BLaER1 treated with 17β-estradiol and CSF1 and Interleukin-3, amounts not matched to agents 10 nM and 100 nM (cell line): ENCODE measurements at regions not wholly inside any gene's neighbourhood (a gene's known extent, or its start where the extent isn't known, plus 50 kb on each side); places are given as distances from the start of the nearest gene placed in this dataset.
A peak's percentile ranks its signal among the peaks of the same experiment; 100 is the strongest.

ENCODE experiments used
- H3K27ac ChIP-seq, 11 experiments: shearing (Covaris generic); formaldehyde crosslinking; 2 replicates each; pipeline ENCODE4 v1.8.1; 2022
- H3K27me3 ChIP-seq, 11 experiments: shearing (Covaris generic); formaldehyde crosslinking; 2 replicates each; pipeline ENCODE4 v1.8.1; 2022
- H3K36me3 ChIP-seq, 11 experiments: shearing (Covaris generic); formaldehyde crosslinking; 2 replicates each; pipeline ENCODE4 v1.8.1; 2022
- H3K4me1 ChIP-seq, 10 experiments: shearing (Covaris generic); formaldehyde crosslinking; 2 replicates each; pipeline ENCODE4 v1.8.1; 2022
- H3K4me2 ChIP-seq, 11 experiments: shearing (Covaris generic); formaldehyde crosslinking; 2 replicates each; pipeline ENCODE4 v1.8.1; 2022
- H3K4me3 ChIP-seq, 10 experiments: shearing (Covaris generic); formaldehyde crosslinking; 2 replicates each; pipeline ENCODE4 v1.8.1; 2022
- H3K9ac ChIP-seq, 11 experiments: shearing (Covaris generic); formaldehyde crosslinking; 2 replicates each; pipeline ENCODE4 v1.8.1; 2022
- H3K9me3 ChIP-seq, 11 experiments: shearing (Covaris generic); formaldehyde crosslinking; replicated peaks in 1 of 11; 2 replicates each; pipeline ENCODE4 v1.8.1; 2022
- H4K20me1 ChIP-seq, 11 experiments: shearing (Covaris generic); formaldehyde crosslinking; 2 replicates each; pipeline ENCODE4 v1.8.1; 2022
- Cebpa-rat ChIP-seq, 11 experiments: shearing (Covaris generic); IDR thresholded peaks; 2 replicates each; pipeline ENCODE4 v1.8.1; 2022

GRCh38 chr1:65703853-65704252 lies 88.8 kb upstream of the PDE4B start:
- Histone ChIP-seq H4K20me1 (no peaks in the 10 kb centered on the region), H3K4me2 (peak overlapping the region in 5 of 11 experiments; percentile 13 to 28 (median 18); a peak in 4 of 22 replicates), H3K27ac (no peak overlapping the region), H3K27me3 (no peaks in the 10 kb centered on the region), H3K4me1 (peaks cover 0 to 10% (median 8%) of the 10 kb centered on the region in 10 experiments; a peak in 12 of 20 replicates), H3K9ac (no peak overlapping the region), H3K4me3 (no peak overlapping the region), H3K36me3 (no peaks in the 10 kb centered on the region), H3K9me3 (no peaks in the 10 kb centered on the region)
- no peak for TF ChIP-seq Cebpa-rat (IDR thresholded peaks at IDR 0.05)

- H4K20me1 ChIP-seq: no peaks in the 10 kb centered on the region
- H3K4me3 ChIP-seq: no peak overlapping the region
- no peak overlapping the region; a peak in 1 of 22 replicates for H3K4me2 ChIP-seq
- TF ChIP-seq Cebpa-rat (IDR thresholded peaks at IDR 0.05): no peak
- no peaks in the 10 kb centered on the region for H3K36me3 ChIP-seq
- H3K27me3 ChIP-seq: no peaks in the 10 kb centered on the region
- peaks cover 0 to 10% (median 8%) of the 10 kb centered on the region in 10 experiments; a peak in 12 of 20 replicates for H3K4me1 ChIP-seq
- no peaks in the 10 kb centered on the region for H3K9me3 ChIP-seq
- no peak overlapping the region for H3K9ac ChIP-seq
- no peak overlapping the region for H3K27ac ChIP-seq
Measured at GRCh38 chr1:65704318-65704717, 88.4 kb upstream of the PDE4B start.

GRCh38 chr1:65717815-65718454 lies 74.8 kb upstream of the PDE4B start:
- no peaks in the 10 kb centered on the region for H3K36me3 ChIP-seq
- no peak overlapping the region for H3K9ac ChIP-seq
- no peak overlapping the region for H3K27ac ChIP-seq
- H3K27me3 ChIP-seq: no peaks in the 10 kb centered on the region
- H3K4me2 ChIP-seq: no peak overlapping the region
- no peak for TF ChIP-seq Cebpa-rat (IDR thresholded peaks at IDR 0.05)
- H4K20me1 ChIP-seq: no peaks in the 10 kb centered on the region
- H3K4me3 ChIP-seq: no peak overlapping the region
- no peaks in the 10 kb centered on the region for H3K9me3 ChIP-seq
- peaks cover 0 to 5% (median 0%) of the 10 kb centered on the region in 10 experiments; a peak in 1 of 20 replicates for H3K4me1 ChIP-seq

- Histone ChIP-seq H3K27me3 (no peaks in the 10 kb centered on the region), H3K27ac (no peak overlapping the region), H3K4me3 (no peak overlapping the region), H4K20me1 (no peaks in the 10 kb centered on the region), H3K4me2 (no peak overlapping the region), H3K4me1 (peaks cover 0 to 5% (median 0%) of the 10 kb centered on the region in 10 experiments; a peak in 1 of 20 replicates), H3K9ac (no peak overlapping the region), H3K9me3 (no peaks in the 10 kb centered on the region), H3K36me3 (no peaks in the 10 kb centered on the region)
- TF ChIP-seq Cebpa-rat (IDR thresholded peaks at IDR 0.05): no peak
Measured at GRCh38 chr1:65719391-65719790, 73.3 kb upstream of the PDE4B start.

- Histone ChIP-seq H3K9ac (no peak overlapping the region), H4K20me1 (no peaks in the 10 kb centered on the region), H3K27ac (no peak overlapping the region), H3K4me1 (peaks cover 0 to 5% (median 0%) of the 10 kb centered on the region in 10 experiments; a peak in 1 of 20 replicates), H3K27me3 (no peaks in the 10 kb centered on the region), H3K4me2 (no peak overlapping the region), H3K4me3 (no peak overlapping the region), H3K36me3 (no peaks in the 10 kb centered on the region), H3K9me3 (no peaks in the 10 kb centered on the region)
- no peak for TF ChIP-seq Cebpa-rat (IDR thresholded peaks at IDR 0.05)
Measured at GRCh38 chr1:65722461-65722860, 70.2 kb upstream of the PDE4B start.

GRCh38 chr1:65724151-65724550 lies 68.5 kb upstream of the PDE4B start:
- no peaks in the 10 kb centered on the region for H3K27me3 ChIP-seq
- H4K20me1 ChIP-seq: no peaks in the 10 kb centered on the region
- no peak overlapping the region for H3K4me2 ChIP-seq
- H3K9ac ChIP-seq: no peak overlapping the region
- TF ChIP-seq Cebpa-rat (IDR thresholded peaks at IDR 0.05): no peak
- H3K4me3 ChIP-seq: no peak overlapping the region
- no peaks in the 10 kb centered on the region for H3K9me3 ChIP-seq
- no peaks in the 10 kb centered on the region for H3K36me3 ChIP-seq
- peaks cover 0 to 5% (median 0%) of the 10 kb centered on the region in 10 experiments; a peak in 1 of 20 replicates for H3K4me1 ChIP-seq
- no peak overlapping the region for H3K27ac ChIP-seq

- no peak overlapping the region for H3K4me3 ChIP-seq
- H3K36me3 ChIP-seq: no peaks in the 10 kb centered on the region
- no peaks in the 10 kb centered on the region for H3K27me3 ChIP-seq
- H3K9ac ChIP-seq: no peak overlapping the region
- no peak overlapping the region for H3K27ac ChIP-seq
- no peak for TF ChIP-seq Cebpa-rat (IDR thresholded peaks at IDR 0.05)
- no peaks in the 10 kb centered on the region for H4K20me1 ChIP-seq
- peaks cover 0 to 5% (median 0%) of the 10 kb centered on the region in 10 experiments; a peak in 1 of 20 replicates for H3K4me1 ChIP-seq
- no peak overlapping the region for H3K4me2 ChIP-seq
- H3K9me3 ChIP-seq: no peaks in the 10 kb centered on the region
Measured at GRCh38 chr1:65725064-65725463, 67.6 kb upstream of the PDE4B start.

- no peaks in the 10 kb centered on the region for H4K20me1 ChIP-seq
- no peak overlapping the region for H3K27ac ChIP-seq
- no peaks in the 10 kb centered on the region for H3K36me3 ChIP-seq
- no peaks in the 10 kb centered on the region for H3K4me1 ChIP-seq
- no peak overlapping the region for H3K4me3 ChIP-seq
- TF ChIP-seq Cebpa-rat (IDR thresholded peaks at IDR 0.05): no peak
- no peaks in the 10 kb centered on the region for H3K27me3 ChIP-seq
- no peak overlapping the region for H3K4me2 ChIP-seq
- H3K9me3 ChIP-seq: no peaks in the 10 kb centered on the region
- H3K9ac ChIP-seq: no peak overlapping the region
Measured at GRCh38 chr1:65728504-65728903, 64.2 kb upstream of the PDE4B start.

- Histone ChIP-seq H3K27ac (no peak overlapping the region), H3K36me3 (no peaks in the 10 kb centered on the region), H4K20me1 (no peaks in the 10 kb centered on the region), H3K4me3 (no peak overlapping the region), H3K9me3 (no peaks in the 10 kb centered on the region), H3K4me1 (no peaks in the 10 kb centered on the region), H3K27me3 (no peaks in the 10 kb centered on the region), H3K9ac (no peak overlapping the region), H3K4me2 (no peak overlapping the region)
- TF ChIP-seq Cebpa-rat (IDR thresholded peaks at IDR 0.05): no peak
Measured at GRCh38 chr1:65729259-65729658, 63.4 kb upstream of the PDE4B start.

- no peaks in the 10 kb centered on the region for H4K20me1 ChIP-seq
- no peak overlapping the region for H3K4me3 ChIP-seq
- H3K4me2 ChIP-seq: no peak overlapping the region
- H3K4me1 ChIP-seq: no peaks in the 10 kb centered on the region
- H3K9ac ChIP-seq: no peak overlapping the region
- H3K27me3 ChIP-seq: no peaks in the 10 kb centered on the region
- no peaks in the 10 kb centered on the region for H3K36me3 ChIP-seq
- peaks cover 0 to 8% (median 0%) of the 10 kb centered on the region in 11 experiments; a peak in 1 of 22 replicates for H3K9me3 ChIP-seq
- H3K27ac ChIP-seq: no peak overlapping the region
- TF ChIP-seq Cebpa-rat (IDR thresholded peaks at IDR 0.05): no peak
Measured at GRCh38 chr1:65734979-65735378, 57.7 kb upstream of the PDE4B start.
